Left ventricle myocardium inferior (tissue), 1 donor: ENCODE measurements at regions not wholly inside any gene's neighbourhood (a gene's known extent, or its start where the extent isn't known, plus 50 kb on each side); places are given as distances from the start of the nearest gene placed in this dataset.
A peak's percentile ranks its signal among the peaks of the same experiment; 100 is the strongest.

ENCODE experiments used
- DNase-seq: peaks from one replicate; pipeline ENCODE4 v3.0.0-alpha.2; 2020
- H3K27ac ChIP-seq: fragments of 200-600 bp; replicated peaks from 2 replicates; pipeline ENCODE4 v1.8.0; 2021
- H3K27me3 ChIP-seq: fragments of 200-600 bp; 2 replicates; pipeline ENCODE4 v1.8.0; 2021; ENCODE audit warnings: low read depth
- H3K36me3 ChIP-seq: fragments of 200-600 bp; 2 replicates; pipeline ENCODE4 v1.8.0; 2021
- H3K4me1 ChIP-seq: fragments of 200-600 bp; 2 replicates; pipeline ENCODE4 v1.8.0; 2021
- H3K4me3 ChIP-seq: fragments of 200-600 bp; 2 replicates; pipeline ENCODE4 v1.8.0; 2021; ENCODE audit warnings: mild to moderate bottlenecking, moderate library complexity
- H3K9me3 ChIP-seq: fragments of 200-600 bp; replicated peaks from 2 replicates; pipeline ENCODE4 v1.8.0; 2021
- intact Hi-C: fragments of 100-400 bp; cut with micrococcal nuclease; formaldehyde crosslinking; loops from one replicate; pipeline ENCODE4 v1.11.0; 2022
- TF ChIP-seq, protein P1 (sequence below): fragments of 200-600 bp; IDR thresholded peaks from 2 replicates; pipeline ENCODE4 v1.8.0; 2021; ENCODE audit warnings: antibody characterized with exemption, mild to moderate bottlenecking, borderline replicate concordance
- donor health status: DM: no; HTN: yes; CAD: no; lungs with severe emphysema.

DNA sequence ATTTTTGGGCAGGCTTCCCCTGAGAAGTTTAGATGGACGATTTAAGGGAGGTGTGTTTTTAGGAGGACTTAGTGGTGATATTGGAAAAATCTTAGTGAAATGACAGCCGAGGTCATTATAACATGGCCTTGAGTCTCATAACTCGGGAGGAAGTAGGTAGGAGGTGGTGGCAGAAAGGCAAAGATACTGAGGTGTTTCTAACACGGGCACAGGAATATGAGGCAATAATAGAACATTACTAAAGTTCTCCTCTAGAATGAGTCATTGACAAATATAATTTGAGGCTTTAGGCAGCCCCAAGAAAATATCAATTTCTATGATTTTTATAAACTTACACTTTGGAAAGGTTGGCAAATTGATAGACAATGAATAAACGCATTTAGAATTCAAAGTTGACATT, 146.1 kb upstream of the ZEB2 start:
- intact Hi-C loops, result no loop called here
- H3K4me1 ChIP-seq, result no peaks in the 10 kb centered on the region
- TF ChIP-seq, protein P1, sequence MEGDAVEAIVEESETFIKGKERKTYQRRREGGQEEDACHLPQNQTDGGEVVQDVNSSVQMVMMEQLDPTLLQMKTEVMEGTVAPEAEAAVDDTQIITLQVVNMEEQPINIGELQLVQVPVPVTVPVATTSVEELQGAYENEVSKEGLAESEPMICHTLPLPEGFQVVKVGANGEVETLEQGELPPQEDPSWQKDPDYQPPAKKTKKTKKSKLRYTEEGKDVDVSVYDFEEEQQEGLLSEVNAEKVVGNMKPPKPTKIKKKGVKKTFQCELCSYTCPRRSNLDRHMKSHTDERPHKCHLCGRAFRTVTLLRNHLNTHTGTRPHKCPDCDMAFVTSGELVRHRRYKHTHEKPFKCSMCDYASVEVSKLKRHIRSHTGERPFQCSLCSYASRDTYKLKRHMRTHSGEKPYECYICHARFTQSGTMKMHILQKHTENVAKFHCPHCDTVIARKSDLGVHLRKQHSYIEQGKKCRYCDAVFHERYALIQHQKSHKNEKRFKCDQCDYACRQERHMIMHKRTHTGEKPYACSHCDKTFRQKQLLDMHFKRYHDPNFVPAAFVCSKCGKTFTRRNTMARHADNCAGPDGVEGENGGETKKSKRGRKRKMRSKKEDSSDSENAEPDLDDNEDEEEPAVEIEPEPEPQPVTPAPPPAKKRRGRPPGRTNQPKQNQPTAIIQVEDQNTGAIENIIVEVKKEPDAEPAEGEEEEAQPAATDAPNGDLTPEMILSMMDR, result no peak

DNA sequence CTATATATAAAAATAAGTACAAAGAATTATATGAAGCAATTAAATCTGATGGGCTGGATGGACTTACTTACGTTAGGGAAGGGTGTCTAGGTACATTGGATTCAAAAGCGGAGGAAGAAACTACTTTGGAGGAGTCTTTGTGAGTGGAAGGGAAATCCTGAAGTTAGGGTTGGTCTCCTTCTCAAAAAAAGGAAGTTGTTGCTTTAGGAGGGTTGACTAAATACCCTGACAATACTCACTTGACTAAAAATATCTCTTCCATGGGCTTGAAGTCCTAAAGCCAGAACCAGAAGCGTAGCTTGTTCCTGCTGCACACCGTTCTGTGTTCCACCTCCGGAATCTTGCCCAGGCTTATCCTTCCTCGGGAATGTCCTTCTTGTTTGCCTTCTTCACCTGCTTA, 143.3 kb upstream of the ZEB2 start:
- Histone ChIP-seq H3K27ac (peak overlapping the region; percentile 28), H3K9me3 (no peaks in the 10 kb centered on the region), H3K4me1 (no peaks in the 10 kb centered on the region), H3K36me3 (no peaks in the 10 kb centered on the region), H3K27me3 (no peaks in the 10 kb centered on the region), H3K4me3 (no peak overlapping the region)
- no peak for DNase-seq
- TF ChIP-seq, protein P1, result no peak
- intact Hi-C loops, result no loop called here

More for the DNA sequence above, 146.1 kb upstream of the ZEB2 start:
- Histone ChIP-seq H3K9me3 (no peaks in the 10 kb centered on the region), H3K4me3 (no peak overlapping the region), H3K27me3 (no peaks in the 10 kb centered on the region), H3K27ac (no peak overlapping the region), H3K36me3 (no peaks in the 10 kb centered on the region)
- no peak for DNase-seq

DNA sequence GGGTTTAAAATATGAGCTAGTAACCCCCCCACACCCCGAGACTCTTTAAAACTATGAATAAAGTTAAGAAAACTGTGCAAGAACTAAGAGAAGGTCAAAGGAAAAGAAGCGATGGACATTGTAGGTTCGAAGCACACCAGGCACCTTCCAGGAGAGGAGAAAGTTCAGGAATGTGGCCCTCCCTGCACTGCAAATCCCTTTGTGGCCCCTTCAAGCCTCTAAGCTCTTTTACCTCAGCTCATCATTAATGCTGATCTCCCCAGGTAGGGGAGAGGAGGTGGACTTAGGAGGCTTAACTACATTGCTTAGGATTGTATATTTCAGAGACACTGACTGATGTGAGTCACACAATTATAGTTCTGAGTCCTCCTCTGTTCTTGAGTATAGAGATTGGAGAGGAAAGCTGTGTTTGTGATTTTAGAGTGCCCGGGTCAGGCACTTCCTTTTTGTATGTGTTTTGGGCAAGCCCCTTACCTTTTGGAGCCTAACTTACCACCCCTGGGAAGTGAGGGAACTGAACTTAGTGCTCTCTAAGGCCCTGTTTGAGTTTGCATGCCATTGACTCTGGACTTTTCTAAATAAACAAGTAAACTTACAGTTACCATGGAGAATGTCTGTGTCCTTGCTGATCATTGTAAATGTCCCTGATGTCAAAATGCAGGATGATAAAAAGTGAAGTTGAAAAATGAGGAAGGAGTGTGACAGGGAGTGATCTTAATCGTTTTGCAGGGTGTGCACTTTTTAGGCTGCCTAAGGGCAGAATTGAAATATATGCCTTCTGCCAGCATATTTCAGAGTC, 140.8 kb upstream of the ZEB2 start:
- DNase-seq, result no peak
- no peaks in the 10 kb centered on the region for H3K4me1 ChIP-seq
- no peak overlapping the region for H3K4me3 ChIP-seq
- peak overlapping the region; percentile 36 for H3K27ac ChIP-seq
- H3K27me3 ChIP-seq, result no peaks in the 10 kb centered on the region
- intact Hi-C loops, result no loop called here
- H3K36me3 ChIP-seq, result no peaks in the 10 kb centered on the region
- no peaks in the 10 kb centered on the region for H3K9me3 ChIP-seq
- TF ChIP-seq, protein P1, result no peak

DNA sequence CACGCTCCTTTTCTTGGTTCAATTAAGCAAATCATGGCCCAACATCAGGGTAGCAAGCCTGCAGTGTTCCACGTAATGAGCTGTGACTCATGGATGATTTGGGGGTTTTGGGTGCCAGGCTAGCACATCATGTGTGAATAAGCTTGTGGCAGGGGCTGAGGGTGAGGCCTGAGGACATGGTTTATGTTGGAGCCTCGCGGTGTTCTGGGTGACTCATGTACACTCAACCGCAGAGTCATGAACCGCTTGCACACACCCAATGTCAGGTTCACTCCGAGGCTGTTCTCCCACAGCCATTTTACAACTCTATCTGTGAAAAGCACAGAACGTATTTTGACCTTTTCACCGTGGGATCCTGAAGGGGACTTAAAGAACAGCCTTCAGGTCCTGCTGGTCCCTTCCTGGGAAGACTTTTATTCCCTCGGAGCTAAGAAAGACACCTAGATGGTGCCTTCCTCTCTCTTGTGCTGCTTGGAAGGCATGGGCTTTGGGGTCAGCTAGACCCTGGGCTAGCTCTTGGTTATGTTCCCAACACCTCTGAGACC, 139.9 kb upstream of the ZEB2 start:
- no peak for DNase-seq
- intact Hi-C loops, result no loop called here
- TF ChIP-seq, protein P1, result no peak
- no peaks in the 10 kb centered on the region for H3K27me3 ChIP-seq
- H3K4me1 ChIP-seq, result no peaks in the 10 kb centered on the region
- no peaks in the 10 kb centered on the region for H3K36me3 ChIP-seq
- H3K27ac ChIP-seq, result no peak overlapping the region
- no peaks in the 10 kb centered on the region for H3K9me3 ChIP-seq
- H3K4me3 ChIP-seq, result no peak overlapping the region

DNA sequence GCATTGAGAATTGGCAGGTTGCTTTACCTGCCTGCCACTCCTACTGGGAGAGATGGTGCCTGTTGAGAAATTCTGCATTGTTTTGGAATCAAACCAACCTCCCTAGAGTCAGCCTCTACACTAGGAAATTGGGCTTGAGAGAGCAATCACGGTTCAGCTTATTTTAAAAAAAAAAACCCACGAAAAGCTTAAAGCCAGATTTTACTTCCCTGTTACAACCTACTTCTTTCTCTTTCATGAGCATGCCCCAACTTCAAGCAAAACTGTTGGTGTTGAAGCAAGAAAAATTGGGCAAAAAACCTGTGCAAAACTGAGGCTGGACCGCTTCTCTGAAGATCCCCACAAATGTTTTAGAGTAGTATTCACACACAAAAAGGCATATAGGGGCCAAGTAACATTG, 134.6 kb upstream of the ZEB2 start:
- no peaks in the 10 kb centered on the region for H3K36me3 ChIP-seq
- no peaks in the 10 kb centered on the region for H3K27me3 ChIP-seq
- intact Hi-C loops, result no loop called here
- no peaks in the 10 kb centered on the region for H3K4me1 ChIP-seq
- no peak overlapping the region for H3K4me3 ChIP-seq
- H3K9me3 ChIP-seq, result no peaks in the 10 kb centered on the region
- TF ChIP-seq, protein P1, result no peak
- no peak for DNase-seq
- H3K27ac ChIP-seq, result no peak overlapping the region
